Gastroesophageal sphincter (tissue), 4 donors: ENCODE measurements at regions not wholly inside any gene's neighbourhood (a gene's known extent, or its start where the extent isn't known, plus 50 kb on each side); places are given as distances from the start of the nearest gene placed in this dataset.

Experiments used
- ATAC-seq: fragments of 150-250 bp; one replicate; pipeline ENCODE4 v1.9.1; 2016; ENCODE audit warnings: mild to moderate bottlenecking, moderate library complexity
- H3K27ac ChIP-seq, 4 donors: fragments of 200-600 bp; sonication (generic) in 3 of 4; 1 replicate in 3 of 4; 2 replicates in 1 of 4; pipeline ENCODE4 v1.5.1; 2016 to 2019
- H3K27me3 ChIP-seq: fragments of 200-600 bp; sonication (generic); one replicate; pipeline ENCODE4 v1.5.1; 2019
- H3K36me3 ChIP-seq, 2 donors: fragments of 200-600 bp; sonication (generic); one replicate each; pipeline ENCODE4 v1.5.1; 2019; ENCODE audit warnings: control low read depth in 1 of 2
- H3K4me1 ChIP-seq, 3 donors: fragments of 200-600 bp; sonication (generic); 1 replicate in 2 of 3; 2 replicates in 1 of 3; pipeline ENCODE4 v1.5.1; 2016 to 2019; ENCODE audit warnings: control low read depth in 2 of 3
- H3K4me3 ChIP-seq, 2 donors: fragments of 200-600 bp; sonication (generic); one replicate each; pipeline ENCODE4 v1.5.1; 2019; ENCODE audit warnings: mild to moderate bottlenecking in 1 of 2, moderate library complexity in 1 of 2
- H3K9me3 ChIP-seq, 3 donors: fragments of 200-600 bp; sonication (generic); one replicate each; pipeline ENCODE4 v1.5.1; 2017 to 2019; ENCODE audit warnings: control low read depth in 2 of 3
- EP300 ChIP-seq: sonication (generic); formaldehyde crosslinking; IDR thresholded peaks from one replicate; pipeline ENCODE4 v1.6.1; 2017; ENCODE audit warnings: antibody characterized with exemption, mild to moderate bottlenecking
- POLR2A ChIP-seq, 2 donors: fragments of 450-650 bp; IDR thresholded peaks; one replicate each; pipeline ENCODE4 v1.6.1; 2017; ENCODE audit warnings: antibody characterized with exemption in 2 of 2, mild to moderate bottlenecking in 2 of 2, moderate library complexity in 1 of 2
- POLR2AphosphoS5 ChIP-seq: sonication (generic); formaldehyde crosslinking; IDR thresholded peaks from one replicate; pipeline ENCODE4 v1.6.1; 2017; ENCODE audit warnings: antibody characterized with exemption
- WGBS, 2 donors: methylation state at CpG; one replicate each; pipeline ENCODE4 v1.1.5; 2018; ENCODE audit warnings: low coverage in 1 of 2; 5-methylcytosine and 5-hydroxymethylcytosine counted together
- TF ChIP-seq, protein P1 (sequence below), 4 experiments: fragments of 200-600 bp in 2 of 4; fragments of 450-650 bp in 2 of 4; sonication (generic) in 1 of 4; IDR thresholded peaks; one replicate each; pipeline ENCODE4 v1.5.1; 2017 to 2019; ENCODE audit warnings: antibody characterized with exemption in 4 of 4, mild to moderate bottlenecking in 2 of 4, moderate library complexity in 2 of 4

DNA sequence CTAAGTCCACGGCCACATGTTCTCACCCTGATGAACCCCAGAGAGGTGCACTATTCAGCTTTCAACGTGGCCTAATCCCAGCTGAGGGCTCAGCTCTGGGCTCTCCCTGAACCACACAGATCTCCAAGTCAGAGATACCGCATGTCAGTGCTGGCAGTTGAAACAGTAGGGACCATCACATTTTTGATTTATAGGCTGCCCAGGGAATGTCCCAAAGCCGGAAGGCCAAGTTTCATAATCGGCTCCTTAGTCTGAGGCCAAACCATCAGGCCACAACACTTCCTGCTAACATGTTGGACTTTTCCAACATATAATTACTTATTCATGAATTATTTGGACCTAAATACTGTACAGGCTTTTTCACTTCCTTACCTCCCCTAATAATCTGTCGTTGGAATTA, 91.9 kb upstream of the KLHL29 start:
- ATAC-seq: no peak
- peak overlapping the region in 2 of 4 donors; percentile 17 to 51 for H3K27ac ChIP-seq
- H3K4me3 ChIP-seq: no peak overlapping the region
- H3K4me1 ChIP-seq: peaks cover 0 to 24% (median 8%) of the 10 kb centered on the region in 3 donors
- H3K9me3 ChIP-seq: no peaks in the 10 kb centered on the region
- TF ChIP-seq POLR2AphosphoS5 (peak; percentile 23), EP300 (no peak)
- TF ChIP-seq, protein P1, sequence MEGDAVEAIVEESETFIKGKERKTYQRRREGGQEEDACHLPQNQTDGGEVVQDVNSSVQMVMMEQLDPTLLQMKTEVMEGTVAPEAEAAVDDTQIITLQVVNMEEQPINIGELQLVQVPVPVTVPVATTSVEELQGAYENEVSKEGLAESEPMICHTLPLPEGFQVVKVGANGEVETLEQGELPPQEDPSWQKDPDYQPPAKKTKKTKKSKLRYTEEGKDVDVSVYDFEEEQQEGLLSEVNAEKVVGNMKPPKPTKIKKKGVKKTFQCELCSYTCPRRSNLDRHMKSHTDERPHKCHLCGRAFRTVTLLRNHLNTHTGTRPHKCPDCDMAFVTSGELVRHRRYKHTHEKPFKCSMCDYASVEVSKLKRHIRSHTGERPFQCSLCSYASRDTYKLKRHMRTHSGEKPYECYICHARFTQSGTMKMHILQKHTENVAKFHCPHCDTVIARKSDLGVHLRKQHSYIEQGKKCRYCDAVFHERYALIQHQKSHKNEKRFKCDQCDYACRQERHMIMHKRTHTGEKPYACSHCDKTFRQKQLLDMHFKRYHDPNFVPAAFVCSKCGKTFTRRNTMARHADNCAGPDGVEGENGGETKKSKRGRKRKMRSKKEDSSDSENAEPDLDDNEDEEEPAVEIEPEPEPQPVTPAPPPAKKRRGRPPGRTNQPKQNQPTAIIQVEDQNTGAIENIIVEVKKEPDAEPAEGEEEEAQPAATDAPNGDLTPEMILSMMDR (IDR thresholded peaks at IDR 0.05): no peak
- no peaks in the 10 kb centered on the region for H3K27me3 ChIP-seq
- H3K36me3 ChIP-seq: no peaks in the 10 kb centered on the region
- WGBS, 2 donors: 25 to 39% methylated on average over 3 to 4 of the region's 6 CpGs

DNA sequence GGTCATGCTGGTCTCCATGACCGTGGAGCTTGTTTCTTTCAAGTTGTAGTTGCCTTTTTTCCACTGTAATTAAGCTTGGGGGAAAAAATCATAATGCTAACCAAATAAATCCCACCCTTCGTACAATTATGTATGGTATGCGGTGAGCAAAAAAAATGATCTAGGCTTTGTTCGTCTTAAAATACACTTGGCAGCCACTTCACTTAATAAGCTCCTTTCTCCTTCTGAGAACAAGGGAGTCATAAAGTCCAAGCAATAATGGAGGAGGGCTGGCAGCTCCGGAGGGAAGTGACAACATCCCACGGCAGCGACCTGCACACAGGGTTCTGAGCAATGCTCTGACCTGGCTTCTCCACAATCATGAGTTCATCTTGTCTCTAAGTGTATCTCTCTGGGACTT, 91.2 kb upstream of the KLHL29 start:
- Histone ChIP-seq H3K27me3 (no peaks in the 10 kb centered on the region), H3K36me3 (no peaks in the 10 kb centered on the region), H3K27ac (peak overlapping the region in 3 of 4 donors; percentile 17 to 51 (median 27)), H3K4me1 (peaks cover 0 to 20% (median 8%) of the 10 kb centered on the region in 3 donors), H3K4me3 (no peak overlapping the region), H3K9me3 (no peaks in the 10 kb centered on the region)
- 16% methylated on average over 7 of the region's 7 CpGs for WGBS, 2 donors
- TF ChIP-seq POLR2AphosphoS5 (peak; percentile 14), POLR2A (IDR thresholded peaks at IDR 0.05) (no peak), EP300 (no peak)
- TF ChIP-seq, protein P1 (IDR thresholded peaks at IDR 0.05): no peak
- no peak for ATAC-seq

DNA sequence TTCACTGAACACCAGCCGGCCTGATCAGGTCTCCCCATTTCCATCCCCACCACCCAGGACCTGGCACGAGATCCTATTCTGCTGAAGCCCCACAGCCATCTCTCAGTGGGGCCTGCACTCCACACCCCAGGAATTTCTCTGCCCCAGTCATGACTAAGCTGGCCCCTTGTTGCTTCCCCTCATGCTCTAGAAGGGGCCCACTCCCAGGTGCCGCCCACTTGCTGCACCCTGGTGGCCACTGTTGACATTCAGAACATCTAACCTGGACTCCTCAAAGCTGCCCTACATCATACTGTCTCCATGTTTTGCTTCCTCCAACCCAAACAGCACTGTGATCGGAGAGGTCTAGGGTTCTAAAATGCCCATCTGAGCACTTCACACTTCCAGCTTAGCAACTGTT, 90.7 kb upstream of the KLHL29 start:
- Histone ChIP-seq H3K36me3 (no peaks in the 10 kb centered on the region), H3K4me1 (peaks cover 0 to 20% (median 8%) of the 10 kb centered on the region in 3 donors), H3K4me3 (no peak overlapping the region), H3K27ac (peak overlapping the region in 3 of 4 donors; percentile 17 to 51 (median 27)), H3K9me3 (no peaks in the 10 kb centered on the region), H3K27me3 (no peaks in the 10 kb centered on the region)
- TF ChIP-seq, protein P1 (IDR thresholded peaks at IDR 0.05): no peak
- ATAC-seq: no peak
- whole genome bisulfite sequencing, 2 donors: 64 to 100% methylated on average over 1 to 4 of the region's 4 CpGs

GRCh38 chr2:23296691-23297090, 88.3 kb upstream of the KLHL29 start:
- H3K27ac ChIP-seq: no peak overlapping the region
- no peaks in the 10 kb centered on the region for H3K36me3 ChIP-seq
- no peak for ATAC-seq
- H3K4me1 ChIP-seq: peaks cover 0 to 20% (median 8%) of the 10 kb centered on the region in 3 donors
- no peaks in the 10 kb centered on the region for H3K27me3 ChIP-seq
- no peak overlapping the region for H3K4me3 ChIP-seq
- WGBS, 2 donors: 69 to 84% methylated on average over 4 to 9 of the region's 9 CpGs
- no peaks in the 10 kb centered on the region for H3K9me3 ChIP-seq
- TF ChIP-seq, protein P1 (IDR thresholded peaks at IDR 0.05): no peak
- TF ChIP-seq EP300: no peak

- Histone ChIP-seq H3K27me3 (no peaks in the 10 kb centered on the region), H3K4me1 (peaks cover 0 to 20% (median 8%) of the 10 kb centered on the region in 3 donors), H3K27ac (no peak overlapping the region), H3K9me3 (no peaks in the 10 kb centered on the region), H3K4me3 (no peak overlapping the region), H3K36me3 (no peaks in the 10 kb centered on the region)
- TF ChIP-seq, protein P1 (IDR thresholded peaks at IDR 0.05): no peak
- no peak for TF ChIP-seq POLR2AphosphoS5
- TF ChIP-seq POLR2A (IDR thresholded peaks at IDR 0.05): no peak
- WGBS, 2 donors: 78 to 93% methylated on average over 2 to 3 of the region's 3 CpGs
- no peak for ATAC-seq
Measured at GRCh38 chr2:23297112-23297511, 87.9 kb upstream of the KLHL29 start.
